ENCODE measurements at regions not wholly inside any gene's neighbourhood (a gene's known extent, or its start where the extent isn't known, plus 50 kb on each side); places are given as distances from the start of the nearest gene placed in this dataset.

- H3K4ac ChIP-seq (ENCODE audit: low read depth, low read length), result no peak overlapping the region
- H3K14ac ChIP-seq (ENCODE audit: insufficient read depth, low read length), result no peak overlapping the region
- Mint-ChIP-seq H3K4me3 (no peak overlapping the region), H3K9me3 (peaks cover 2 to 3% of the 10 kb centered on the region in 2 experiments; a peak in 1 of 5 replicates), H3K27ac (no peak overlapping the region), H3K36me3 (ENCODE audit: insufficient read depth in 1 of 3, low read depth in 3 of 3) (no peaks in the 10 kb centered on the region; a peak in 1 of 7 replicates), H3K27me3 (ENCODE audit: low read depth) (no peaks in the 10 kb centered on the region), H3K4me1 (peaks cover 13 to 14% of the 10 kb centered on the region in 2 experiments)
- no CpG with 5 or more reads among the region's 1 CpG for WGBS (ENCODE audit: extremely low coverage, insufficient read length, low lambda C conversion rate)
- no peak overlapping the region for H3K4me2 ChIP-seq (ENCODE audit: insufficient read depth, insufficient read length, low read length)
- H3K79me1 ChIP-seq (ENCODE audit: insufficient read depth, low read depth, low read length, poor library complexity, severe bottlenecking), result no peaks in the 10 kb centered on the region
- no peak overlapping the region for H2BK15ac ChIP-seq (ENCODE audit: low read depth, low read length)
- no peak overlapping the region for H4K5ac ChIP-seq (ENCODE audit: insufficient read length, low read depth, low read length)
- H2BK5ac ChIP-seq (ENCODE audit: insufficient read length, low read length), result no peak overlapping the region
- H3K79me2 ChIP-seq (ENCODE audit: insufficient read depth, low read length), result no peaks in the 10 kb centered on the region
- H4K8ac ChIP-seq (replicated peaks; ENCODE audit: insufficient read length, low read depth, low read length), result no peak overlapping the region
- no peak overlapping the region for H3T11ph ChIP-seq (ENCODE audit: low read length)
- no peak overlapping the region for H2BK12ac ChIP-seq (ENCODE audit: insufficient read length, low read depth, low read length)
- H2AFZ ChIP-seq (ENCODE audit: low read length), result no peak overlapping the region
- 0 out of 2 replicates have a peak, but pooled peaks cover 3% of the 10 kb centered on the region for H3K4me1 ChIP-seq (ENCODE audit: insufficient read depth, low read length)
- H3K9ac ChIP-seq (ENCODE audit: extremely low read depth, insufficient read length, low read length), result no peak overlapping the region
- H3K18ac ChIP-seq (ENCODE audit: insufficient read length, low read depth, low read length), result no peak overlapping the region
- no peak overlapping the region for H3K27ac ChIP-seq (ENCODE audit: insufficient read length, low read depth, low read length)
- H3K23me2 ChIP-seq (ENCODE audit: insufficient read length, low read depth, low read length, poor library complexity, severe bottlenecking), result no peaks in the 10 kb centered on the region
- no peak overlapping the region for H2BK120ac ChIP-seq (ENCODE audit: low read depth, low read length, poor library complexity, severe bottlenecking)
- H4K91ac ChIP-seq (ENCODE audit: insufficient read length, low read depth, low read length), result no peak overlapping the region
- H3K27me3 ChIP-seq (ENCODE audit: insufficient read depth, low read length), result no peaks in the 10 kb centered on the region
- no peak overlapping the region for H2BK20ac ChIP-seq (ENCODE audit: low read depth, low read length, poor library complexity, severe bottlenecking)
- no peak overlapping the region for H2AK5ac ChIP-seq (ENCODE audit: insufficient read length, low read length)
- no peak for DNase-seq
- no peak for TF ChIP-seq CTCF (conservative IDR thresholded peaks at IDR 0.05)
- no peaks in the 10 kb centered on the region for H3K9me3 ChIP-seq (ENCODE audit: control insufficient read depth, low read depth, low read length)
- H3K23ac ChIP-seq (ENCODE audit: insufficient read length, low read depth, low read length), result no peak overlapping the region
- H4K20me1 ChIP-seq (ENCODE audit: control insufficient read depth, insufficient read depth, insufficient read length), result no peaks in the 10 kb centered on the region
- H3K56ac ChIP-seq (ENCODE audit: insufficient read length, low read depth, low read length), result no peak overlapping the region
These were observed 615.7 kb downstream of the TBL1XR1 start for GRCh38 chr3:176581589-176581988.

Data from H9 (cell line).